HCT116 (cell line): ENCODE measurements at regions not wholly inside any gene's neighbourhood (a gene's known extent, or its start where the extent isn't known, plus 50 kb on each side); places are given as distances from the start of the nearest gene placed in this dataset.

Source experiments
- CTCF ChIP-seq, 3 experiments: fragments of 200-600 bp in 1 of 3; sonication (generic) in 1 of 3; IDR thresholded peaks in 2 of 3; conservative IDR thresholded peaks in 1 of 3; 2 replicates each; pipeline ENCODE4 v1.5.1; 2012 to 2017; ENCODE audit warnings: low read depth in 2 of 3, low read length in 2 of 3, antibody characterized with exemption in 1 of 3, borderline replicate concordance in 1 of 3, control low read depth in 1 of 3, mild to moderate bottlenecking in 1 of 3, mixed read lengths in 1 of 3, mixed run types in 1 of 3, moderate library complexity in 1 of 3; ENCODE audit not compliant: insufficient read depth in 1 of 3
- EGR1 ChIP-seq: IDR thresholded peaks from 2 replicates; pipeline ENCODE4 v1.6.1; 2012; ENCODE audit warnings: low read depth
- ELF1 ChIP-seq: IDR thresholded peaks from 2 replicates; pipeline ENCODE4 v1.6.1; 2012; ENCODE audit warnings: low read depth, borderline replicate concordance
- EZH2 ChIP-seq: fragments of 200-600 bp; sonication (generic); IDR thresholded peaks from 2 replicates; pipeline ENCODE4 v1.6.1; 2017; ENCODE audit warnings: antibody characterized with exemption, mixed run types
- EZH2phosphoT487 ChIP-seq: fragments of 200-600 bp; IDR thresholded peaks from 2 replicates; pipeline ENCODE4 v1.6.1; 2018; ENCODE audit warnings: antibody characterized with exemption, borderline replicate concordance
- MAX ChIP-seq: IDR thresholded peaks from 2 replicates; pipeline ENCODE4 v1.6.1; 2012
- POLR2A ChIP-seq: IDR thresholded peaks from 2 replicates; pipeline ENCODE4 v1.7.0; 2011; ENCODE audit warnings: borderline replicate concordance; ENCODE audit not compliant: insufficient read depth, insufficient read length; ENCODE audit errors: extremely low read depth
- POLR2AphosphoS5 ChIP-seq: IDR thresholded peaks from 2 replicates; pipeline ENCODE4 v1.6.1; 2011; ENCODE audit warnings: mild to moderate bottlenecking, low read depth, low read length, moderate library complexity
- SIN3A ChIP-seq: IDR thresholded peaks from 2 replicates; pipeline ENCODE4 v1.6.1; 2012; ENCODE audit warnings: low read depth
- TCF7L2 ChIP-seq: IDR thresholded peaks from 2 replicates; pipeline ENCODE4 v1.7.0; 2011; ENCODE audit warnings: borderline replicate concordance, inconsistent platforms; ENCODE audit not compliant: insufficient read depth, insufficient read length; ENCODE audit errors: extremely low read depth
- YY1 ChIP-seq: IDR thresholded peaks from 2 replicates; pipeline ENCODE4 v1.6.1; 2011; ENCODE audit warnings: low read length, low read depth, moderate library complexity, mild to moderate bottlenecking; ENCODE audit not compliant: insufficient replicate concordance; ENCODE audit errors: extremely low read depth
- ZNF274 ChIP-seq: fragments of 200-500 bp; sonication (Bioruptor generic); IDR thresholded peaks from 2 replicates; pipeline ENCODE4 v1.6.1; 2014; ENCODE audit warnings: mild to moderate bottlenecking, low read depth, low read length, inconsistent platforms

GRCh38 chr10:33632432-33632831, 298.0 kb upstream of the NRP1 start:
- TF ChIP-seq EZH2, result no peak
- TF ChIP-seq CTCF (IDR thresholded peaks at IDR 0.05 in 2 of 3, conservative IDR thresholded peaks at IDR 0.05 in 1 of 3; ENCODE audit: borderline replicate concordance in 1 of 3, insufficient read depth in 1 of 3, low read depth in 2 of 3, low read length in 2 of 3), result no peak
- TF ChIP-seq SIN3A, result no peak
- TF ChIP-seq POLR2A, result no peak
- TF ChIP-seq EGR1, result no peak
- no peak for TF ChIP-seq MAX
- TF ChIP-seq EZH2phosphoT487, result no peak
- TF ChIP-seq YY1, result no peak
- TF ChIP-seq TCF7L2, result no peak
- no peak for TF ChIP-seq POLR2AphosphoS5
- TF ChIP-seq ELF1, result no peak
- TF ChIP-seq ZNF274, result no peak
